HG03103 (cell line): ENCODE measurements at regions not wholly inside any gene's neighbourhood (a gene's known extent, or its start where the extent isn't known, plus 50 kb on each side); places are given as distances from the start of the nearest gene placed in this dataset.
"Not testable (repeated sequence)": the region's sequence is repeated elsewhere in the genome, so short reads cannot be mapped to it uniquely, and the experiment has no call there.

Experiments used
- ATAC-seq: cut with Tn5 transposase; IDR thresholded peaks from one replicate; pipeline ENCODE4 v1.9.1; 2021; ENCODE audit warnings: low read depth; ENCODE audit not compliant: unreplicated experiment

DNA sequence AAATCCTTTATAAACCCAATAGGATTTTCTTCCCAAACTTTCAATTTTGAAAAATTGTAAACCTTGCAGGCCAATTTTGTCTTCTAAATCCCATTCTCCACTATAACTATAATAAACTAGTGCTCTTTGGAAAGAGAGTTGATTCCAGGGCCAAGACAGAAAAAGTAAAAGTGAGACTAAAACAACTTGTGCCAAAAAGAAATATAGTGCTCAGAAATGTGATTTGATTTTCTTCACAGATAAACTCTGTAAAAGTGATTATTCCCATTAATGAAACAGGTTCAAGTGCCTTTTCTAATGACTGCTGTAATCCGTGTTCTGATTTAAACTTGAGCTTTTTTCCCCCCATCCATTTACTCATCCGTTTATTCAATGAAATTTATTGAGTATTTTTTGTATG is 1831.1 kb downstream of the SLITRK5 start:
- ATAC-seq, result no peak

DNA sequence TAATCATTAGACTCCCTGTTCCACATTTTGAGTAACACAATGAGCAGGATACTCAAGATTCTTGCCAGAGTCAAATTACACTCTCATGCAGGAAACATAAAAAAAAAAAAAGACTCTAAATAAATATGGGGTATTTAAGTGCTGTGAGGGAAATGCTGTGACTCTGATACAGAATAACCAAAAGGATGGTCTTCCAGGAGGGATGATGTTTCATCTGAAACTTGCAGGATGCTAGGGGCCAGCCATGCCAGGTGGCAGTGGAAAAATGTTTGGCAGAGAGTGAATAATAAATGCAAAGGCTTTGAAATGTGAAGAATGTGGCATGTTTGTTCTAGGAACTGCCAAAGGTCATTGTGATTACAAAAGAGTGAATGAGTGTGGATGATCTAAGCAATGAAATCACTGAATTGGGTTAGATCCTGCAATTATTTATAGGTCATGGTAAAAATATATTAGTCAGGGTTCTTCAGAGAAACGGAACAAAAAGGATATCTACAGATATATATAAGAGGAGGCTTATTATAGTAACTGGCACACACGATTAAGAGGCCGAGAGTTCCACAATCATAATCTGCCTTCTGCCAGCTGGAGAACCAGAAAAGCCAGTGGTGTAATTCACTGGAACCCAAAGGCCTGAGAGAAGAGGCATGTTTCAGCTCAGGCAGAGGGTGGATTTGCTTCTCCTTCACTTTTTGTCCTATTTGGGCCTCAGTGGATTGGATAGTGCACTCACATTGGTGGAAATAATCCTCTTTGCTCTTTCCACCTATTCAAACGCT is 1832.8 kb upstream of the MIR17HG start:
- no peak for ATAC-seq

DNA sequence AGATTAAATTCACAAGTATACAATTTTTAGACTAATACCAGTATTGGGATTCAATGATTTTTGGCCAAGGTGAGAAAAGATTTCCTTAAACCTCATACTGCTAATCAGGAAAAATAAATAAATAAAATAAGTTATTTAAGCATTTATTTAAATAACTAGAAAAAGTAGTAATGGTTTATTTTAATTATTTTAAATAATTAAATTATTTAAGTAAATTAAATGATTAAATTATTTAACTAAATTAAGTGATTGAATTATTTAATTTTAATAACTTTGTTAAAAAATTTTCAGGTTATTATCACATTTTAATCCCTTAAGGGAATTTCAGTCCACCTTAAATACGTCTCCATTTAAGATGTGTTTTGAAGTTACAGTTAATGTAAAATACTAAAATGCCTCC is 1831.5 kb upstream of the MIR17HG start:
- no peak for ATAC-seq

DNA sequence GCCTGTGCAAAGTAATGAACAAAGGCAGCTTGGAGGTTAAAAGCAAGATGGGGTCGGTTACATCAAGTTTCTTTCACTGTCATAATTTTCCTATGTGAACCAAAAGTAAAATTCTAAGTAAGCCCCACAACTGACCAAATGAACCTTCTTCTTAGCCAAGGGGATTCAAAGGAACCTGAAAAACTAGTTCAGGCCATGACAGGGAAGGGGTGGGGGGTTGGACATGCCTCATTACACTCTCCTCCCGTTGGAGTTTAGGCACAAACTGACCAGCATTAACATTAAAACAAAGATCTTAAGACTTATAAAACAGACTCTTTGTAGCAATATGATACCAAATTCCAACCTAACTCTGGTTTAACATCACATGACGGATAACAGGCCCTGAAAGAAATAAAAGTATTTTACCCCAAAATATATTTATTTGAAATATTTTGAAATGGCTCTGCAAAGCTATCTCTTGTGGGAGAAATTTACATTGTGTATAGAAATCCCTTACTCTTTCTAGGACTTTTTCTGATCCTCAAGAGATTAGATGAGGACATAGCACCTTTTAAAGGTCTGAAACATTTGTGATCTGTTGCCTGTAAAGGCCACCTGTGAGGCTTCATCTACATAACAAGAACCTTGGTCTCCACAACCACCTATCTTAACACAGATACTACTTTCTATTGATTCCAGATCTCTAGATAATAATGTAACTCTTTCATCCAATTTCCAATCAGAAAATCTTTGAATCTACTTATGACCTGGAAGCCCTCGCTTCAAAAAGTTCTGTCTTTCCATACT is 1829.0 kb upstream of the MIR17HG start:
- no peak for ATAC-seq

DNA sequence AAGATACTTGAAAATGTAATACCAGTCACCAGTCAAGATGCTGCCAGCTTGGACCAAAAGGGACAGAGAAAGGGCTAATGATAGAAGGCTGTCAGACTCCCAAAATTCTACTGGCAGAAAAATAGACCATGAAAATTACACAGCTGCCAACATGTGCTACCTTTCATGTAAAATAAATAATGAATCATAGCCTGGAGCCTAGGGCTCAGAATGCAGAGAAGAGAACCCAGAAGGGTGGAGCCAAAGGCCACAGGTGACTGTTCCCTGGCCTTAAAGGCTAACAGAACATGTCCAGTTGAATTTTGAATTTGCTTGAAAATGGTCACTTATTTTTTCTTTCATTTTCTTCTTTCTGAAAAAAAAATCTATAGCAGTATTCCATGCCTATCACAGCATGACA is 1827.0 kb upstream of the MIR17HG start:
- no peak for ATAC-seq

DNA sequence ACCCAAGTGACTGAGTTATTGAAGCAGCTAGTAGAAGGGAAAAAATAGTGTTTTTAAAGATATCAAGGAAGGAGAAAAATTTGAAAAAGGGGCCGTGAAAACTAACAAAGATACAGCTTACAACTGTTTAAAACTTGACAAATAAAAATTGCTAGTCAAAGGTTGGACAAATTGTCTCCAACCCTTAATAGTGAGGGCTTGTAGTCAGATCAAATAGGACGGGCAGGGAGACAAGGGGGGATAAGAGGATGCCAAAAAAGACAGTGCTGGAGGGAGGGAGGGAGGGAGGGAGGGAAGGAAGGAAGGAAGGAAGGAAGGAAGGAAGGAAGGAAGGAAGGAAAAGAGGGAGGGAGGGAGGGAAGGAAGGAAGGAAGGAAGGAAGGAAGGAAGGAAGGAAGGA is 1825.8 kb upstream of the MIR17HG start:
- ATAC-seq, result not testable (repeated sequence)

DNA sequence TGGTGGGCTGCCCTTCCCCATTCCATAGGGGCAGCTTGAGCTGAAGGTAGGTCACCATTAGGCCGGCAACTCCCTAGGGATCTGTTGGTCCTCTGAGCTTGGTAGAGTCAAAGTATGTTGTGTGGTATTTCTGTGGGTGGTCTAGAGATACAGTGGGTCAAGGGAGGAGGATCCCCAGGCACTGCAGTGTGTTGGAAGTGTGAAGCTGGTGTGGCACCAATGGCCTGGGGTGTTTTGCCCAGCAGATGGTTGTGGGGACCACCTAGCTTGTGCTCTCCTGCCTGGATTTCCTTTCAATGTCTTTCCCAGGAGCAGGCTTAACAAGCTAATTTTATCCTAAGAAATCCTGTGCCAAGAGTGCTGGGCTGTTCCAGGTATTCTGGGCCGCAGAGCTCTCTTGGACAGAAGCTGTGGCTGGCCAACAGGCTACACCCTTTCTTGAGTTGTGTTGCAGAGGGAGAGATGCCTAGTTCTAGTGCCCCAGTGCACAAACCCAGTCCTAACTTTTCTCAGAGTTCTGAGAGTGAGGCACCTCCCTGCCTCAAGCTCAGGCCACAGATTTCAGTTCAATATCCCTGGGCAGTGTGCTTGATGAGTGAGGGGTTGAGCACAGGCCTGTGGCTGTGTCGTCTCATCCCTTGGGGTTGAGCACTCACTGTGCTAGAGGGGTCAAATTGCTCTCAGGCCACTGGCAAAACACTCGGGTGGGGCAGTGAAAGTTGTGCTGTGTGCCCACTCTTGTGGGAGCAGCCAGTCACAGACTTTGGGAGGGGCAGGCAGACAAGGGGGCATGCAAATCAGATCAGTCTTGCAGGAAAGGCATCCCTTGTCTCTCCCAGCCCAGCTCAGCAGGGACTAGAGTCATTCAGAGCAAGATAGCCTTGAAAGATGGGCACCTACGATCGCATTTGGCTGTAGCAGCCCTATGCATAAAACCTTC is 1806.1 kb upstream of the MIR17HG start:
- ATAC-seq, result no peak

DNA sequence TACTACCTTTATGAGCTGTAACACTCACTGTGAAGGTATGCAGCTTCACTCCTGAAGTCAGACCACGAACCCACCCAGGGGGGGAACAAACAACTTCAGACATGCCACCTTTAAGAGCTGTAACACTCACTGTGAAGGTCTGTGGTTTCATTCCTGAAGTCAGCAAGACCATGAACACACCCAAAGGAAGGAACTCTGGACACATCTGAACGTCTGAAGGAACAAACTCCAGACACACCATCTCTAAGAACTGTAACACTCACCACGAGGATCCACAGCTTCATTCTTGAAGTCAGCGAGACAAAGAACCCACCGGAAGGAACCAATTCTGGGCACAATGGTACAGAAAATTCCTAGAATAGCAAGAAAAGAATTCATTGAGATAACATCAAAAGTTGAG is 1796.5 kb upstream of the MIR17HG start:
- no peak for ATAC-seq

DNA sequence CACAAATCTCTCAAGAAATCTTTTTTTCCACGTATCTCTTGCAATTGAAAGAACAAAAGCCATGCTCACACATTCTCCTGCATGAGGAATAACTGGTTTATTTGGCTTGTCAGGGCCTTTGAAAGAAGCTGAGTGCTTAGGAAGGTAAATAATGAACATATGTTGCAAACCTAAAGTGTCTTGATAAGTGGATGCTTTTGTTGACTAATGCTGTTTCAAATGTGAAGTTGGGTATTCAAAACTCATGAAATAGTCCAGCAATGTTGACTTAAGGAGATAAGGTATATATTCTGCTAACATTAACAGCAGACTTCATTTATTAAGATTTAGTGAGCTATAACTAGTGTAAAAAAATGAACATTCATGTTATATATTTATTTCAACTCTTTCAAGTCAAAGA is 1792.7 kb upstream of the MIR17HG start:
- no peak for ATAC-seq

DNA sequence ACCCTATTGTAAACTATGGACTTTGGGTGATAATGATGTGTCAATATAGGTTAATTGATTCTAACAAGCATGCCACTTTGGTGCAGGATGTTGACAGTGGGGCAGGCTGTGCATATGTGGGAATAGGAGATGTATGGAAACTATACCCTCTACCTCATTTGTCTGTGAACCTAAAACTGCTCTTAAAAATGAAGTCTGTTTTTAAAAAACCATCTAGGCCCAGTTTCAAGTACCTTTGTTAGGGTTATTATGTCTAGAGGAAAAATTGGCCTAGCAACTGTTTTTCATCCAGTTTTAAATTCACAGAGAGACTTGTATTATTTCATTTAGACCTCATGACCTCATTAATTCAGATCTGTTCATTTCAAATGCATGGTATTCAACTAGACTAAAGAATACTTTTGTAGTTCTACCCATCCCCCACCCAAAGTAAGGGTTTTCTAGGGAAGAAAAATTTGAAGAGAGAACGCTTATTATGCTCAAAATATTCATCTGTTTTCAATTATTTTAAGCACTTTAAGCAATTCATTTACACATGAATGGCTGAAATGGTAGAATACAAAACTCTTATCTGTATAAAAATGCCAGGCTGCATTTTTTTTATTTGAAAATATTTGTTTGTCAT is 1781.9 kb upstream of the MIR17HG start:
- ATAC-seq, result no peak

DNA sequence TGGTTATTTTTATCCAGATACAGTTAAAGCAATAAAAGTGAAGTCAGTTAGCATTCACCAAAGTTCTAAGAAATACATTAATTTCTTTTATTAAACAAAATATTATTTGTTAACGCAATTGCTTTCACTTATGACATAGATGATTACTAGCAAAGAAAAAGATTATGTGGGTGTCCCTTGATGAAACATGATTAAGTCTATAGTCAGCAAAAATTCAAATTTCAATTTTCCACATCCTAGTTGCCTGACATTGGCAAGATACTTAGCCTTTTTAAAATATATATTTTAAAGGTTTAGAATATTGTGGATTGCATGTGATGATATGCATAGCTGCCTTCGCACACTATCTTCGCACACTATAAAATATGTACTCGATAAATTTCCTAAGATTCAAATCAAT is 1780.5 kb upstream of the MIR17HG start:
- ATAC-seq, result no peak

DNA sequence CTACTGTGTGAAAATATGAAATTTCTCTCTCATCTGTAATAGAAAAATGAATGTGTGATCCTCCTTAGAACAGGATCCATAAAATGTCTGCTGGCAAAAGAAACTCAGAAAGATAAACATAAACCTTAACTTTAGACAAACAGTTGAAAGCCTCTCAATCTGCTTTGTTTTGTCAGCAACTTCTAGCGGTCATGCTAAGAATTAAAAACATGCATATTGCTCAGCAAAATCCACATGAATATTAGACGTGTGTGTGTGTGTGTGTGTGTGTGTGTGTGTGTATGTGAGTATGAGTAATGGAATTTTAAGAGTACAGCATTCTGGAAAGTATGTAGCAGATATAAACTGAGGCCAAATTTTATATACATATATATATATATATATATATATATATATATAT is 1779.2 kb upstream of the MIR17HG start:
- ATAC-seq, result no peak

DNA sequence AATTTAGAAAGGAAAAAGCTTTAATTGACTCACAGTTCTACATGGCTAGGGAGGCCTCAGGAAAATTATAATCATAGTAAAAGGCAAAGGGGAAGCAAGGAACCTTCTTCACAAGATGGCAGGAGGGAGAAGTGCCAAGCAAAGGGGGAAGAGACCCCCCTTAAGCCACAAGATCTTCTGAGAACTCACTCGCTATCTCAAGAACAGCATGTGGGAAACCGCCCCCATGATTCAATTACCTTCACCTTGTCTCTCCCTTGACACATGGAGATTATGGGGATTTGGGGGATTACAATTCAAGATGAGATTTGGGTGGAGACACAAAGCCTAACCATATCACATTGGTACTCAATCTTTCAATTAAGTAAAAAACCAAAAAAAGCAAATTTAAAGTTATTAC is 1778.7 kb upstream of the MIR17HG start:
- no peak for ATAC-seq

DNA sequence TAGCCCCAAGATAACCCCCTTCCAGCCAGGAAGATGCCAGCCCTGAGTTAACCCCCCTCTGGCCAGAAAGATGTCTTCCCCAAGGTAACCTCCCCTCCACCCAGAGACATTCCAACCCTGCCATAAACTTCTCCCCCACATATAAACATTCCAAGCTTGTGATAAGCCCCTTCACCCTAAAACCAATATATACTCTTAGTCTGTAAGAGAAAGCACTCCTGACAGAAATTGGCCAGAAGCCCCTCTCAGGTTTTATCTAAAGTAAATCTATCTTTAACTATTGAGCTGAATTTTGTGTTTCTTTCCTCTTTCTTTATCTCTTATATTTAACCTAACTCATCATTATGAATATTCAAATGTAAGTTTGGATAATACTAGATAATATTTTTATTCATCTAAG is 1775.8 kb upstream of the MIR17HG start:
- no peak for ATAC-seq

DNA sequence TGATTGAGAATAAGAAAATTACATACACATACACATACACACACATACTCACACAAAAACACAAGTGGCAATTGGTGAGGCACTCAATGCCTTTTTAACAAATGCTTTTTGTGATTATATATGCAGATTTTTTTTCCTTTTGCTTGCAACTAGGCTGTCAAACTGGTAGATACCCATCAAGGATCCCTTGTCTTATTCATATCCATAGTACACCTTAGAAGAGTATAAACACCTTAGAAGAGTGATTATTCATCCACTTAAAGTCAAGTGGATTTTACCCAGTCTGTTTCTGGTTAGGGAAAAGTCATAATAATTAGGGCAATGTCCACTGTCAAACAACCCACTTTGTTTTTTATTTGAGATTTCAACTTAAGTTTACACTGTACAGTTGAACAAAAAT is 1773.4 kb upstream of the MIR17HG start:
- ATAC-seq, result no peak

DNA sequence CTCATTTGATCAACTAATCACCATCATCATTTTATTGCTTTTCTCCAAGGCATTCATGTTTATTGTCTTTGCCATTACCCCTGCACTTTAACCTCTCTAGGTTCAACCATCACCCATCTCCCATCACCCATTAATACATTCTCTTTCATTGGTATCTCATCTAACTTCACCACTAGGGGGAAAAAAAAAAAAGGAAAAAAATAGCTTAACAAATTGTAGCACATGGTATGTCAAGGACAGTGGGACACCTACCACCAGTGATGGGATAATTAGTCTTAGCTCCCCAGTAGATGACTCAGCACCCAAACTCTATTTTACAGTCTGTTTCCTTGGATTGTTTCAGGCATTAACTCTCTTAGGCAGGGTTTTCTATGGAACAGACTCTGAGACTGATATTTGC is 1770.2 kb upstream of the MIR17HG start:
- ATAC-seq, result no peak

DNA sequence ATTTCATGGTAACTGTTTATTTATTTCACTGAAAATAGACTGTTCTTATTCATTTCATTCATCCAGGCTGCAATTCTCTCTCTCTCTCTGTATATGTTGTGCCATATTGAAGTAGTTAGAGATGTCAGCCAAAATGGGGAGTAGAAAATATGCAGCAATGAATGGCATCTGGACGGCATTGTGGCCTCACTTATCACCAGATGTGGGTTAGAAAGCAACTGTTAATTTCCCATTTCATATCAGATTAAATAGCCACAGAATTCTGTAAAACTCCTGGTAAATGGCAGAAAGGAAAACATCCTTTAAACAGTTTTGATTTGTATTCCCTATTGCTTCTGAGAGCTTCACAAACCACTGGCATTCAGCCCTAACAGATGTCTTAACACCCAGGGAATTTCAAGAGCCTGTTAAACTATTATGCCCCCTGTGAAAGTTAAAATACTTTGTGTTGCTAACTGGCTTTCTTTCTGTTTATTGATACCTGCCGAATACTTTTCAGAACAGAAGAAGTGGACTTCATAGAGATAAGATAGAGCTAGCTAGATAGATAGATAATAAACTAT is 1763.3 kb upstream of the MIR17HG start:
- ATAC-seq, result no peak

DNA sequence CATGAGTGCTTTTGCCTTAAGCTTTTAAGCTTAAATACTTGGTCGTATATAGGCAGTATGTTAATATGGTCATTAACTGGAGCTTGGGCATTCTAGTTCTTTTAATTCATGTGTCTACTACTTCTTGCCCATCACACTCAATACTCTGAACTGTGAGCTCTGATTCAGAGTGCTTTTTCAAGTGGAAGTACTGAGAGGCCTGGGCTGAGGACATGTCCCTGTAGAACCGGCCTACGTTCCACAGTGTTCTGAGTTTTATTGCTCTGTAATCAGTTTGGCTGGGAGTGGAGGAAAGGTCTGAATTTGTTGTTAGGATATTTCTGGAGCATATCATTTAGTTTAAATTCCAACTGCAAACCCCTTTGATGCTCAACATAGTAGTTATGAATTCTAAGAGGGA is 1744.8 kb upstream of the MIR17HG start:
- no peak for ATAC-seq

DNA sequence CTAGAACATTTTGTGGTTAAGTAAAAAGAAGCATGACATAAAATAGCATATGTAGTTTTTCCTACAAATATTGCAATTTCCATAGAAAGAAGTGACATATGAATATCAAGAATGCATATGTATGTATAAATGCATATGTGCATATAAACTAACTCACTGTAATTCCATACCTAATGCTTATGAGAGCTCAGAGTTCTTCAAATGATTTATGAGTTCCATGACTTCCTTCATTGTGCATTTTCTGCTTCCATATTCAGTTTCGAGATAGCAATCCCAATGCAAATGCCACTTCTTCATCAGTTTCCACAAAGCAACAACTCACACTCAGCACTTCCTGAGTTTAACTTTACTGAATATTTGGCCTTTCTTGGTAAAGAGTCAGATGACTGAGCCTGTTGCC is 1744.3 kb upstream of the MIR17HG start:
- no peak for ATAC-seq

DNA sequence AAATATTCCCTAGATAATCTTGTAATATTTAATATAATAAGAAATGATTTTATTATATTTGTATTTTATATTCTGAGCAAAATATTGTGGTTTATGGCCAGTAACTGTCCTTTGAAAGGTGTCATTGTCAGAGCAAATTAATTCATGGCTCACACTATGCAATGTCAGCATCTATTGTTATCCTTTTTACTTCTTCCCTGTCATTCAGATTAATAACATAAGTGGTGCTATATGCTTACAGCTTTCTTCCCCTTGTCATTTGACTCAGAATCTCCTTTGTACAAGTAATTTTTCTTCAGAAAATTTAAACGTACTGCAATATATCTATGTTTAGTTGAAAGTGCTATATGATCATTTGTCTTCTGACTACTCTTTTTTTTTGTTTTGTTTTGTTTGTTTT is 1738.2 kb upstream of the MIR17HG start:
- no peak for ATAC-seq
